ENCODE measurements at regions not wholly inside any gene's neighbourhood (a gene's known extent, or its start where the extent isn't known, plus 50 kb on each side); places are given as distances from the start of the nearest gene placed in this dataset.

DNA sequence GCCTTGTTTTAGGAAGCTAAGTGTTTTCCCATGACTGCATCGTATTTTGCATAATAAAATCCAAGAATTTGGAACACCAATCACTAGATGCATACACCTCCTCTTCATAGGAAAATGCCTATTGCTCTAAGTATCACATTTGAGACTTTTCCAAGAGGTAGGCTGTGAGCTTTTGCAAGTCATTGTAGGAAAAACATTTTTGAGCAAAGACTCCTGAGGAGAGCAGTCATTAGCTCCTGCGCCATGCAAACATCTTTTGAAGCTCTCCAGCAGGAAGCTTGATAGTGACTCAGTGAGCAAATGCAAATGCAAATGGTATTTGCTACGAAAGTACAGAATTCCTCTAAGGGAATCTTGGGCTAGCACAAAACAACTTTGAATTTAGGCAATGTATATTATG is 750.4 kb downstream of the QKI start:
- TF ChIP-seq TARDBP (IDR thresholded peaks at IDR 0.05) = no peak
- TF ChIP-seq NFRKB (IDR thresholded peaks at IDR 0.05) = no peak
- no peak for TF ChIP-seq SP1 (IDR thresholded peaks at IDR 0.05)
- TF ChIP-seq ELF4 (IDR thresholded peaks at IDR 0.05) = no peak
- no peak for TF ChIP-seq FOXM1 (IDR thresholded peaks at IDR 0.05; ENCODE audit: borderline replicate concordance)
- TF ChIP-seq BHLHE40 (IDR thresholded peaks at IDR 0.05; ENCODE audit: borderline replicate concordance) = no peak
- TF ChIP-seq ARNT (IDR thresholded peaks at IDR 0.05) = no peak
- no peak for TF ChIP-seq ZNF384 (IDR thresholded peaks at IDR 0.05)
- TF ChIP-seq FOXK2 (IDR thresholded peaks at IDR 0.05) = no peak
- no peak for TF ChIP-seq LEF1 (IDR thresholded peaks at IDR 0.05; ENCODE audit: borderline replicate concordance)
- TF ChIP-seq FOXA1 (IDR thresholded peaks at IDR 0.05) = no peak
- no peak for TF ChIP-seq CTBP1 (IDR thresholded peaks at IDR 0.05; ENCODE audit: borderline replicate concordance)

All from HEK293T (cell line).